Endothelial cell (in vitro differentiated cells): ENCODE measurements at regions not wholly inside any gene's neighbourhood (a gene's known extent, or its start where the extent isn't known, plus 50 kb on each side); places are given as distances from the start of the nearest gene placed in this dataset.

Source experiments
- DNase-seq: peaks from one replicate; pipeline ENCODE4 v3.0.0; 2021; ENCODE audit warnings: low spot score
- H3K27ac Mint-ChIP-seq: one replicate; pipeline ENCODE4 v1.8.0; 2021; ENCODE audit warnings: mixed read lengths, inconsistent platforms; ENCODE audit not compliant: unreplicated experiment
- H3K27me3 Mint-ChIP-seq: one replicate; pipeline ENCODE4 v1.8.0; 2021; ENCODE audit warnings: mild to moderate bottlenecking, moderate library complexity, mixed read lengths, inconsistent platforms; ENCODE audit not compliant: unreplicated experiment
- H3K36me3 Mint-ChIP-seq: one replicate; pipeline ENCODE4 v1.8.0; 2021; ENCODE audit warnings: mild to moderate bottlenecking, low read depth, mixed read lengths, inconsistent platforms; ENCODE audit not compliant: unreplicated experiment
- H3K4me1 Mint-ChIP-seq: one replicate; pipeline ENCODE4 v1.8.0; 2021; ENCODE audit warnings: mild to moderate bottlenecking, mixed read lengths, inconsistent platforms; ENCODE audit not compliant: unreplicated experiment
- H3K4me3 Mint-ChIP-seq: one replicate; pipeline ENCODE4 v1.8.0; 2021; ENCODE audit warnings: mild to moderate bottlenecking, mixed read lengths, inconsistent platforms; ENCODE audit not compliant: unreplicated experiment
- H3K9me3 Mint-ChIP-seq: one replicate; pipeline ENCODE4 v1.8.0; 2021; ENCODE audit warnings: mixed read lengths, inconsistent platforms; ENCODE audit not compliant: unreplicated experiment
- TF ChIP-seq, protein P1 (sequence below): fragments of 200-600 bp; sonication (generic); IDR thresholded peaks from one replicate; pipeline ENCODE4 v1.5.0; 2021; ENCODE audit warnings: antibody characterized with exemption; ENCODE audit not compliant: unreplicated experiment

DNA sequence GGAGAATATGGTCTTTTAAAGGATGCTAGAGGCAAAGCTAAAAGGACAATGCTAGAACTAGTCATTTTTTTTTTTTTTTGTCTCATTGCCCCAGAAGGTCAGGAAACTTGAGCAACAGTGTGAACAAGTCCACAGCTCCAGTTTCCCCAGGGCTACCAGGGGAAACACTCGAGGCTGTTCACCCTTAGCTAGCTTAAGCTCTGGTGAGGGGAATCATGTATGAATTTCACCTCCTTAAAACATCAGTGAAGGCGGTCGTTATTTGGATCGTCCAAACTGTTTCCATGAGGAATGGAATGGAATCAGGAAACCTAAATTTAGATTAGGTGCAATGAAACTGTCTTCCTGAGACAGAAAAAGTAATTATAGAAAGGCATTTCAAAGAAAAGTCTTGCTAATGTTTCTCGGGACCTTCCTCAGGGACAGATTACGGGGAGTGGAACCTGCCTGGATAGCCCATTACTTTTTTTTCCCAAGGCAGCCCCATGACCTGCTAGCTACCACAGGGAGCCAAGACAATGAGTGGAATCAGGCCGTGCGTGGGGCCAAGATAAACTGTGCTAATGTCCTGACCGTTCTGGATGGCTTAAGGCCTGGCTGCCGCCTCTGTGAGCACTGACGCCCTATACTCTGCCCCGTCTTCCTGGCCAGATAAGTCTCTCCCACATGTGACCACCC lies 164.8 kb upstream of the SGK1 start:
- TF ChIP-seq, protein P1, sequence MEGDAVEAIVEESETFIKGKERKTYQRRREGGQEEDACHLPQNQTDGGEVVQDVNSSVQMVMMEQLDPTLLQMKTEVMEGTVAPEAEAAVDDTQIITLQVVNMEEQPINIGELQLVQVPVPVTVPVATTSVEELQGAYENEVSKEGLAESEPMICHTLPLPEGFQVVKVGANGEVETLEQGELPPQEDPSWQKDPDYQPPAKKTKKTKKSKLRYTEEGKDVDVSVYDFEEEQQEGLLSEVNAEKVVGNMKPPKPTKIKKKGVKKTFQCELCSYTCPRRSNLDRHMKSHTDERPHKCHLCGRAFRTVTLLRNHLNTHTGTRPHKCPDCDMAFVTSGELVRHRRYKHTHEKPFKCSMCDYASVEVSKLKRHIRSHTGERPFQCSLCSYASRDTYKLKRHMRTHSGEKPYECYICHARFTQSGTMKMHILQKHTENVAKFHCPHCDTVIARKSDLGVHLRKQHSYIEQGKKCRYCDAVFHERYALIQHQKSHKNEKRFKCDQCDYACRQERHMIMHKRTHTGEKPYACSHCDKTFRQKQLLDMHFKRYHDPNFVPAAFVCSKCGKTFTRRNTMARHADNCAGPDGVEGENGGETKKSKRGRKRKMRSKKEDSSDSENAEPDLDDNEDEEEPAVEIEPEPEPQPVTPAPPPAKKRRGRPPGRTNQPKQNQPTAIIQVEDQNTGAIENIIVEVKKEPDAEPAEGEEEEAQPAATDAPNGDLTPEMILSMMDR = no peak
- H3K27me3 Mint-ChIP-seq = no peaks in the 10 kb centered on the region
- no peaks in the 10 kb centered on the region for H3K36me3 Mint-ChIP-seq
- H3K27ac Mint-ChIP-seq = no peak overlapping the region
- no peaks in the 10 kb centered on the region for H3K9me3 Mint-ChIP-seq
- DNase-seq = no peak
- H3K4me3 Mint-ChIP-seq = no peak overlapping the region
- no peaks in the 10 kb centered on the region for H3K4me1 Mint-ChIP-seq

DNA sequence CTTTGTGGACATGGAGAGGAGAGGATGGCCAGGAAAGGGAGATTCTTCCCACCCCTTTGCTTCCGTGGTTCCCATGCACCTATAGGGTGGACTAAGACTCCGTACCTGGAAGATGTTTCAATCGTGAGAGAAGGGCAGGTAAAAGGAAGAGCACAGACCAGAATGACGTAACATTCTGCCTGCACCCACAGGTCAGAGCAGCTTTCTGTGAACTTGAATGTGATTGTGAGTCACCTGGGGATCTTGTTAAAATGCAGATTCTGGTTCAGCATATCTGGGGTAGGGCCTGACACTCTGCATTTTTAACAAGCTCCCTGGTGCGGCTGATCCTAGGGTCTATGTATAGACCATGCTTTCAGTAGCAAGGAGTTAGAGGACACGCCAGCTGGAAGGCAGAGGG lies 164.1 kb upstream of the SGK1 start:
- DNase-seq = no peak
- Mint-ChIP-seq H3K4me1 (no peaks in the 10 kb centered on the region), H3K36me3 (no peaks in the 10 kb centered on the region), H3K27ac (no peak overlapping the region), H3K27me3 (no peaks in the 10 kb centered on the region), H3K4me3 (no peak overlapping the region), H3K9me3 (no peaks in the 10 kb centered on the region)
- TF ChIP-seq, protein P1 = no peak

DNA sequence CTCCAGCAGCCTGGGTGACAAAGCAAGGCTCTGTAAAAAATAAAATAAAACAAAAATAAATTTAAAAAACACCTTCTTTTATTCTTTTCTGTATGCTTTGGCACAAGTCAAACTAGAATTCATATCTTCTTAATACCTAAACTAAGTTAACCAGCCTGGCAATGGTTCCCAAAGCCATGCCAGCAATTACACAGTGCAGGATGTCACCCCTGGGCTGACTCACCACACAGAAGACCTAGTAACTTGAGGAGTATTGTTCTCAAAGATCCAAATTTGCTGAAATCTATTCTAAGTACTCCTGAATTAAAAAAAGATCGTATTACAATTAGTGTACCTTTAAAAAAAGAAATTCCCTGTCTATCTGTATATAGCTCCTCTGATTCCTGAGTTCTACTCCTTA lies 162.7 kb upstream of the SGK1 start:
- no peak for DNase-seq
- Mint-ChIP-seq H3K27ac (no peak overlapping the region), H3K36me3 (no peaks in the 10 kb centered on the region), H3K9me3 (no peaks in the 10 kb centered on the region), H3K4me1 (no peaks in the 10 kb centered on the region), H3K4me3 (no peak overlapping the region), H3K27me3 (no peaks in the 10 kb centered on the region)
- TF ChIP-seq, protein P1 = no peak

DNA sequence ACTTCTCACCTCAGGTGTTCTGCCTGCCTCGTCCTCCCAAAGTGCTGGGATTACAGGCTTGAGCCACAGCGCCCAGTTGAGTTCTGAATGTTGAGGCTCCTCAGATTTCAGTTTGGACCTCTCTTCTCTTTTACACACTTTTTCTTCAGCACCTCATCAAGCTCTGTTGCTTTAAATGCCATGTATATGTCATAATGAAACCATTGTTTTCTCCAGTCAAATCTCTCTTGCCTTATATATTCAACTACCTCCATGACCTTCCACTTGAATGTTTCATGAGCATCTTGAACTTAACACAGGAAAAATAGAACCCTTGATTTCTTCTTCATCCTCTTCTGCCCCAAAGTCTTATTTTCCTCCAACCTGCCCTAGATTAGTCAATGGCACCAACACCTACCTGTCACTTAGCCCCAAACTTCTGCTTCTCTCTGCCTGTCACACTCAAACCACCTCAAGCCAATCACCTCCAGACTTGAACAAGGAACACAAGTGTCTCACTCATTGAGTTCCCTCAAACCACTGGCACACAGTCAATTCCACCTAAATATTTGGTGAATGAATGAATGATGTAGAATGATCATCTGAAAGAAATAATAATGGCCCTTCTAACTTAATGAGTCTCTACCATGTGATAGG lies 161.0 kb upstream of the SGK1 start:
- Mint-ChIP-seq H3K36me3 (no peaks in the 10 kb centered on the region), H3K4me3 (no peak overlapping the region), H3K9me3 (no peaks in the 10 kb centered on the region), H3K4me1 (no peaks in the 10 kb centered on the region), H3K27me3 (no peaks in the 10 kb centered on the region), H3K27ac (no peak overlapping the region)
- TF ChIP-seq, protein P1 = no peak
- no peak for DNase-seq

DNA sequence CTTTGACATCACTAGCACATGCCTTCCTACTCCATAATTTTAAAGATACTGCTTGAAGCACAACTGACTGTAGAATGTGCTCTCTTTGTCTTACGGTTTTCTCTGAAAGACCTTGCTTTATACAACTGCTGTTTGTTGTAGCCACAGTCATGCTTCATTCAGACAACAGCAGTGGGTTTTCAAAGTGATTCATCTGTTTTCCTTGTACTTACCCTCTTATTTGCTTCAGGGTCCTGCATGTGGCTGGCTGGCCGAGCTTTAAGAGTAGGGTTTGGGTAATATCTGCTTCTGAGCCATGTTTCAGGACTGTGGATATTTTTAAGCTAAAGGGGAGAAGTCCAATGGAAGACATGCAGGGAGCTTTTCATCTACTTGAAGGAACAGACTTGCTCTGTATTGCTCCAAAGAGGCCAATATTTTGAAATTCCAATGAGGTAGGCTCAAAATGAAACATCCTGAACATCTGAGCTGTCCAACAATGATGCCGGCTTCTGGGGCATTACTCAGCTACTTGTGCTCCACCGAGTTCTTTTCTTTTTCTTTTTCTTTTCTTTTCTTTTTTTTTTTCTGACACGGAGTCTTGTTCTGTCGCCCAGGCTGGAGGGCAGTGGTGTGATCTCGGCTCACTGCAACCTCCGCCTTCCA lies 160.2 kb upstream of the SGK1 start:
- Mint-ChIP-seq H3K27me3 (no peaks in the 10 kb centered on the region), H3K4me1 (no peaks in the 10 kb centered on the region), H3K9me3 (no peaks in the 10 kb centered on the region), H3K4me3 (no peak overlapping the region), H3K36me3 (no peaks in the 10 kb centered on the region), H3K27ac (no peak overlapping the region)
- no peak for DNase-seq
- TF ChIP-seq, protein P1 = no peak
